Esophagus squamous epithelium (tissue), 5 donors: ENCODE measurements at regions not wholly inside any gene's neighbourhood (a gene's known extent, or its start where the extent isn't known, plus 50 kb on each side); places are given as distances from the start of the nearest gene placed in this dataset.

Experiments
- DNase-seq: peaks from one replicate; lab custom pipeline; 2025; lab: John Stamatoyannopoulos, UW
- H3K27ac ChIP-seq, 4 donors: fragments of 200-600 bp; sonication (generic); one replicate each; pipeline ENCODE4 v1.5.1; 2016 to 2019; ENCODE audit warnings: mild to moderate bottlenecking in 1 of 4
- H3K27me3 ChIP-seq, 4 donors: fragments of 200-600 bp; sonication (generic); 1 replicate in 3 of 4; 2 replicates in 1 of 4; pipeline versions ENCODE4 v1.5.1 to v1.6.0; 2017 to 2021; ENCODE audit warnings: antibody characterized with exemption in 1 of 4
- H3K36me3 ChIP-seq, 3 donors: fragments of 200-600 bp; sonication (generic); one replicate each; pipeline ENCODE4 v1.5.1; 2016 to 2019
- H3K4me1 ChIP-seq, 3 donors: fragments of 200-600 bp; sonication (generic); one replicate each; pipeline ENCODE4 v1.5.1; 2017 to 2019
- H3K4me3 ChIP-seq, 4 donors: fragments of 200-600 bp; sonication (generic); 1 replicate in 3 of 4; 2 replicates in 1 of 4; pipeline ENCODE4 v1.5.1; 2016 to 2019; ENCODE audit warnings: mild to moderate bottlenecking in 2 of 4, moderate library complexity in 1 of 4
- H3K9me3 ChIP-seq, 3 donors: fragments of 200-600 bp; sonication (generic); one replicate each; pipeline ENCODE4 v1.5.1; 2016 to 2019
- CTCF ChIP-seq, 6 experiments: fragments of 450-650 bp in 4 of 6; fragments of 200-600 bp in 2 of 6; sonication (generic) in 2 of 6; IDR thresholded peaks; one replicate each; pipeline ENCODE4 v1.5.1; 2016 to 2019; ENCODE audit warnings: antibody characterized with exemption in 6 of 6, mild to moderate bottlenecking in 4 of 6, moderate library complexity in 4 of 6
- POLR2A ChIP-seq, 4 donors: fragments of 450-650 bp; IDR thresholded peaks; one replicate each; pipeline ENCODE4 v1.6.1; 2017; ENCODE audit warnings: antibody characterized with exemption in 4 of 4, mild to moderate bottlenecking in 4 of 4, moderate library complexity in 3 of 4
- WGBS, 2 donors: methylation state at CpG; one replicate each; pipeline ENCODE4 v1.1.5; 2018; 5-methylcytosine and 5-hydroxymethylcytosine counted together
- intact Hi-C: fragments of 100-400 bp; cut with DNase I; formaldehyde crosslinking; loops from one replicate; pipeline ENCODE4 v1.15.0; 2022
- donor health status: DM: yes; HTN: yes; CAD: no.

DNA sequence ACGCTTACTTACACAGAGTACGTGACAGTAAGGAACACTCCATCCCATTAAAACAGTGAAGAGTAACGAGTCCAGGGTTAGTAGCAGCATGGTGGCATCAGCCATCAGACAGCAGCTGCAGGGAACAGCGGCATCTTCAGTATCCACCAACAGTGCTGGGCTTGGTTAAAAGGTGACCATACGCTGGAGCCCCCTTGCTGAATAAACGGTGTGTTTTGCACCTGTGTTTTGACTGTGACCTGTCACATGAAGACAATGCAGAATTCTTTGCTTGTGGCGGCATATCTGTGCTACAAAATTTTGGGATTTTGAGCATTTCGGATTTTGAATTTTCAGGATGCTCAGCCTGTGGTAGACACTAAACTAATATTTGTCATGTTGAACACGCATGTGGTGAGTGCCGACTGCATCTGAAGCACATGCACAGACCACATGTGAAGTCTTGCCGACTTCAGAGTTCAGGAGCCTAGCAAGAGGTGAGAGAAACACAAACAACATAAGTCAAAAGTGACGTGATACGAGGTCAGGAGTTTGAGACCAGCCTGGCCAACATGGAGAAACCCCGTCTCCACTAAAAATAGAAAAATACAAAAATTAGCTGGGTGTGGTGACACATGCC is 69.3 kb upstream of the FRMD1 start:
- peaks cover 0 to 28% (median 0%) of the 10 kb centered on the region in 3 donors for H3K4me1 ChIP-seq
- 79 to 83% methylated on average over 13 to 14 of the region's 14 CpGs for WGBS, 2 donors
- no peak overlapping the region for H3K4me3 ChIP-seq
- TF ChIP-seq CTCF (IDR thresholded peaks at IDR 0.05) (no peak), POLR2A (IDR thresholded peaks at IDR 0.05) (no peak)
- intact Hi-C loops, result no loop called here
- no peak overlapping the region for H3K27ac ChIP-seq
- DNase-seq, result no peak
- no peaks in the 10 kb centered on the region for H3K9me3 ChIP-seq
- peaks cover 0 to 70% (median 0%) of the 10 kb centered on the region in 4 donors for H3K27me3 ChIP-seq
- H3K36me3 ChIP-seq, result no peaks in the 10 kb centered on the region

DNA sequence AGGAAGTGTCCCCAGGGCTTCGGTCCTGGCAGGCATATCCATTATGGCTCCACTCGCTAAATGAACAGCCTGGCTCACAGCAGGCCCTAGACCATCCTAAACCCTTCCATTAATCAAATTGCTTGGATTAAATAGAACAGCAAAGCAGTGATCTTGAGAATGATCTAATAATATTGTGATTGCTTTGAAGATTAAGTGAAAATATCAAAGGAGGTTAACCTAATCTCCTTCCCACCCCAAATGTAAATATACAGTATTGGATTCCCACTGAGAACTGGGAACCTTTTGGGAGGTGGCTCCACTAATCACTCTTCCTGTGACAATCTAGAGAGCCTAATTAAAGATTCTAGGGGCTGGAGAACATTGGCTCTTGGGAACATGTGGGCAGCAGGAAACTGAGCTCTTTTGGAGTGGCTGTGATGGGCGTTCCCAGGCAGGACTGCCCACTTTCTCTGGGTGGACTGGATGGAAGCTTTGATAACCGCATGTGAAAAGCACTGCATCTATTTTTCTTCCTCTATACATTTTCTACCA is 68.3 kb upstream of the FRMD1 start:
- H3K4me1 ChIP-seq, result peaks cover 0 to 28% (median 0%) of the 10 kb centered on the region in 3 donors
- intact Hi-C loops, result no loop called here
- no peak for DNase-seq
- peaks cover 0 to 72% (median 0%) of the 10 kb centered on the region in 4 donors for H3K27me3 ChIP-seq
- H3K27ac ChIP-seq, result no peak overlapping the region
- no peaks in the 10 kb centered on the region for H3K9me3 ChIP-seq
- no peak overlapping the region for H3K4me3 ChIP-seq
- WGBS, 2 donors, result 14 to 34% methylated on average over 4 of the region's 4 CpGs
- TF ChIP-seq POLR2A (IDR thresholded peaks at IDR 0.05) (no peak), CTCF (IDR thresholded peaks at IDR 0.05) (no peak)
- H3K36me3 ChIP-seq, result no peaks in the 10 kb centered on the region

DNA sequence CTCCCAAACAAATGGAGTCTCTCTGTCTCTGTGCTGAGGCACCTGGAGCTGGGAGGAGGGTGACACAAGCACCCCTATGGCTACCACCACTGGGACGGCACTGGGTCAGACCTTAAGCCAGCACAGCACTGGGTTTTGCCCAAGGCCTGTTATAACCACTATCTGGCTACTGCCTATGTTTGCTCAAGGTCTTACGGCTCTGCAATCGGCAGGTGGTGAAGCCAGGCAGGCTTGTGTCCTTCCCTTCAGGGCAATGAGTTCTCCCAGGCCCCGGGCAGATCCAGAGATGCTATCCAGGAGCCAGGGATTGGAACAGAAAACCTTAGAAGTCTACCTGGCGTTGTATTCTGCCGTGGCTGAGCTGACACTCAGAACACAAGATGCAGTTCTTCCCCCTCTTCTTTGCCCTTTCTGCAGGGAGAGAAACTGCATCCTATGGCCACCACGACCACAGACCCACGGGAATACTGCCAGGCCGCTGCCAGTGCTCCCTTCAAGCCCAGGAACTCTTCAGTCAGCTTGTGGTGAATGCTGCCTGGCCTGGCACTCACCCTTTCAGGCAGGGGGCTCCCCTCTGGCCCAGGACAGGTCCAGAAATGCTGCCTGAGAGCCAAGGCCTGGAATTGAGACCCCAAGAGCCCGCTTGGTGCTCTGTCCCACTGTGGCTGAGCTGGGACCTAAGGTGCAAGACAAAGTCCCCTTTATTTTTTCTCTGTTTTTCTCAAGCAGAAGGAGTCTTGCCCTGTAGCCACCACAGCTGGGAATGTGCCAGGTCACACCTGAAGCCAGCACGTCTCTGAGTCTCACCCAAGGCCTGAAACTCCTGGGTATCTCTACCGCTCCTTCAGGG is 67.0 kb upstream of the FRMD1 start:
- intact Hi-C loops, result no loop called here
- no peaks in the 10 kb centered on the region for H3K9me3 ChIP-seq
- no peaks in the 10 kb centered on the region for H3K36me3 ChIP-seq
- no peak overlapping the region for H3K4me3 ChIP-seq
- H3K4me1 ChIP-seq, result peaks cover 0 to 26% (median 0%) of the 10 kb centered on the region in 3 donors
- TF ChIP-seq POLR2A (IDR thresholded peaks at IDR 0.05) (no peak), CTCF (IDR thresholded peaks at IDR 0.05) (no peak)
- H3K27ac ChIP-seq, result no peak overlapping the region
- H3K27me3 ChIP-seq, result peaks cover 0 to 63% (median 0%) of the 10 kb centered on the region in 4 donors
- DNase-seq, result no peak
- 66 to 74% methylated on average over 3 to 5 of the region's 12 CpGs for WGBS, 2 donors

- TF ChIP-seq POLR2A (IDR thresholded peaks at IDR 0.05) (no peak), CTCF (IDR thresholded peaks at IDR 0.05) (no peak)
- intact Hi-C loops, result loop anchor here (10.0 kb wide), 1 partner anchor 234 kb away; no protein-coding TSS in a partner anchor
- Histone ChIP-seq H3K9me3 (no peaks in the 10 kb centered on the region), H3K27ac (no peak overlapping the region), H3K4me1 (no peaks in the 10 kb centered on the region), H3K27me3 (peaks cover 0 to 16% (median 0%) of the 10 kb centered on the region in 4 donors), H3K36me3 (no peaks in the 10 kb centered on the region), H3K4me3 (no peak overlapping the region)
- DNase-seq, result no peak
- WGBS, 2 donors, result 67 to 80% methylated on average over 1 to 3 of the region's 4 CpGs
Observed at GRCh38 chr6:168139121-168139520, 60.1 kb upstream of the FRMD1 start.

DNA sequence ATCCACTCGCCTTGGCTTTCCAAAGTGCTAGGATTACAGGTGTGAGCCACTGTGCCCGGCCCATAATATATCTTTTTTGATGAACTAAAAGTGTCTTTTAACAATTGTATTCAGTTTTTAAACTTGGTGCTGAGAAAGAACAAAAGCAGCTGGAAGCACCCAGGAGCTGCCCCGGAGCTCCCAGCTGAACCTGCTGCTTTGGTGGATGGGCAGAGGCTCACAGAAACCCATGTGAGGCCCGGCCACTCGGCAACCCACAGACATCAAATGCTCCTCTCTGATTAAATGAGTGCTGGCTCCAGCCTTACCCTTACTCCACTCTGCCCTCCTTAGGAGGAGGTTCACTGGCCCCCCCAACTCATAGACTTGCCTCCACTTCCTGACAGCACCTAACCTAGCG is 59.4 kb upstream of the FRMD1 start:
- Histone ChIP-seq H3K27me3 (peaks cover 0 to 9% (median 0%) of the 10 kb centered on the region in 4 donors), H3K9me3 (no peaks in the 10 kb centered on the region), H3K4me1 (peaks cover 0 to 6% (median 0%) of the 10 kb centered on the region in 3 donors), H3K36me3 (no peaks in the 10 kb centered on the region), H3K4me3 (no peak overlapping the region), H3K27ac (no peak overlapping the region)
- TF ChIP-seq CTCF (IDR thresholded peaks at IDR 0.05), result no peak
- no peak for TF ChIP-seq POLR2A (IDR thresholded peaks at IDR 0.05)
- intact Hi-C loops, result loop anchor here (10.0 kb wide), 1 partner anchor 234 kb away; no protein-coding TSS in a partner anchor
- no peak for DNase-seq
- WGBS, 2 donors, result 76 to 78% methylated on average over 4 to 6 of the region's 6 CpGs
